ENCODE measurements at regions not wholly inside any gene's neighbourhood (a gene's known extent, or its start where the extent isn't known, plus 50 kb on each side); places are given as distances from the start of the nearest gene placed in this dataset.

- TF ChIP-seq CTCF (conservative IDR thresholded peaks at IDR 0.05; ENCODE audit: low read length) = no peak
- no peak for TF ChIP-seq EZH2phosphoT487 (IDR thresholded peaks at IDR 0.05; ENCODE audit: borderline replicate concordance, low read depth, low read length)
These were observed 72.0 kb upstream of the SHISAL1 start for GRCh38 chr22:44384563-44385295.

Measured in OCI-LY7 (cell line).